H1 (cell line): ENCODE measurements at regions not wholly inside any gene's neighbourhood (a gene's known extent, or its start where the extent isn't known, plus 50 kb on each side); places are given as distances from the start of the nearest gene placed in this dataset.

Source experiments
- CTCF ChIA-PET: fragments of 300-600 bp; sonication (Branson Sonifier 250); formaldehyde crosslinking; loops from one replicate; lab custom pipeline; 2021; ENCODE audit not compliant: partially characterized antibody; lab: Charles Lee
- POLR2A ChIA-PET: fragments of 300-600 bp; sonication (Branson Sonifier 250); formaldehyde crosslinking; loops from one replicate; lab custom pipeline; 2021; ENCODE audit warnings: inconsistent platforms; ENCODE audit not compliant: partially characterized antibody; lab: Charles Lee
- DNase-seq, 2 experiments: peaks; one replicate each; pipeline versions ENCODE4 v3.0.0 to v3.0.0-alpha.2; 2010 to 2022; ENCODE audit warnings: low spot score in 2 of 2, low read depth in 1 of 2, mixed read lengths in 1 of 2
- FAIRE-seq: peaks from 2 replicates; lab custom pipeline; 2011; peaks lifted over from hg19 to GRCh38; lab: Jason Lieb, UNC
- H2AFZ ChIP-seq: 2 replicates; pipeline ENCODE4 v1.8.1; 2012; ENCODE audit warnings: low read length, inconsistent platforms
- H2AK5ac ChIP-seq: 2 replicates; pipeline ENCODE4 v1.6.1; 2013; ENCODE audit warnings: low read depth, low read length
- H2BK120ac ChIP-seq: replicated peaks from 2 replicates; pipeline ENCODE3; 2013; ENCODE audit warnings: low read depth, low read length, inconsistent platforms
- H2BK12ac ChIP-seq: 2 replicates; pipeline ENCODE4 v1.6.1; 2013; ENCODE audit warnings: low read depth, low read length
- H2BK15ac ChIP-seq: 2 replicates; pipeline ENCODE4 v1.6.1; 2013; ENCODE audit warnings: low read length
- H2BK20ac ChIP-seq: 2 replicates; pipeline ENCODE4 v1.6.1; 2013; ENCODE audit warnings: low read length
- H2BK5ac ChIP-seq: 2 replicates; pipeline ENCODE4 v1.6.1; 2013; ENCODE audit warnings: low read depth, low read length
- H3K14ac ChIP-seq: 2 replicates; pipeline ENCODE4 v1.6.1; 2013; ENCODE audit warnings: inconsistent platforms; ENCODE audit not compliant: insufficient read length
- H3K18ac ChIP-seq: 2 replicates; pipeline ENCODE4 v1.6.1; 2013; ENCODE audit warnings: low read length; ENCODE audit errors: extremely low read depth
- H3K23ac ChIP-seq: 2 replicates; pipeline ENCODE4 v1.6.1; 2013; ENCODE audit warnings: inconsistent platforms; ENCODE audit not compliant: insufficient read length
- H3K23me2 ChIP-seq: 2 replicates; pipeline ENCODE4 v1.6.1; 2013; ENCODE audit warnings: low read depth, low read length
- H3K27ac ChIP-seq: 2 replicates; pipeline ENCODE4 v1.6.1; 2011; ENCODE audit warnings: low read depth, low read length, inconsistent platforms
- H3K27me3 ChIP-seq, 4 experiments: replicated peaks in 1 of 4; 1 replicate in 1 of 4; 2 replicates in 3 of 4; pipeline versions ENCODE4 v1.6.1 to v1.8.1; 2011 to 2013; ENCODE audit warnings: low read length in 3 of 4, mild to moderate bottlenecking in 3 of 4, inconsistent platforms in 2 of 4, mixed read lengths in 2 of 4, moderate library complexity in 1 of 4; ENCODE audit not compliant: control insufficient read depth in 3 of 4, insufficient read depth in 3 of 4; ENCODE audit errors: extremely low read depth in 1 of 4
- H3K36me3 ChIP-seq, 4 experiments: 2 replicates each; pipeline versions ENCODE4 v1.6.1 to v1.8.1; 2011 to 2013; ENCODE audit warnings: mild to moderate bottlenecking in 4 of 4, low read length in 3 of 4, moderate library complexity in 2 of 4, control low read depth in 1 of 4, inconsistent platforms in 1 of 4; ENCODE audit not compliant: insufficient read depth in 4 of 4, control insufficient read depth in 2 of 4
- H3K4ac ChIP-seq: replicated peaks from 2 replicates; pipeline ENCODE3; 2013; ENCODE audit warnings: low read length, low read depth, mixed read lengths, inconsistent platforms; ENCODE audit not compliant: insufficient read length
- H3K4me1 ChIP-seq, 4 experiments: replicated peaks in 1 of 4; 1 replicate in 1 of 4; 2 replicates in 3 of 4; pipeline versions ENCODE4 v1.6.1 to v1.8.1; 2011 to 2013; ENCODE audit warnings: low read length in 3 of 4, inconsistent platforms in 2 of 4, mixed read lengths in 1 of 4; ENCODE audit not compliant: insufficient read depth in 4 of 4, control insufficient read depth in 3 of 4
- H3K4me2 ChIP-seq, 2 experiments: 2 replicates each; pipeline versions ENCODE4 v1.6.1 to v1.8.1; 2011 to 2013; ENCODE audit warnings: low read depth in 2 of 2, low read length in 2 of 2, control low read depth in 1 of 2, inconsistent platforms in 1 of 2, mild to moderate bottlenecking in 1 of 2; ENCODE audit not compliant: insufficient read depth in 1 of 2
- H3K4me3 ChIP-seq, 4 experiments: fragments of 200-600, 300-600 bp in 1 of 4; sonication (generic), shearing (Covaris generic), sonication (Bioruptor Twin) in 1 of 4; 2 replicates each; pipeline versions ENCODE4 v1.5.1 to v1.8.1; 2011 to 2016; ENCODE audit warnings: low read length in 4 of 4, low read depth in 3 of 4, control low read depth in 2 of 4, inconsistent platforms in 2 of 4, mild to moderate bottlenecking in 2 of 4, mixed read lengths in 1 of 4, moderate library complexity in 1 of 4; ENCODE audit not compliant: insufficient read depth in 2 of 4; ENCODE audit errors: extremely low read depth in 1 of 4
- H3K56ac ChIP-seq: replicated peaks from 2 replicates; pipeline ENCODE3; 2013; ENCODE audit warnings: low read depth, mild to moderate bottlenecking, mixed read lengths, low read length, inconsistent platforms; ENCODE audit not compliant: insufficient read length
- H3K79me1 ChIP-seq: 2 replicates; pipeline ENCODE4 v1.6.1; 2013; ENCODE audit warnings: low read depth, low read length, control low read depth
- H3K79me2 ChIP-seq, 2 experiments: 2 replicates each; pipeline versions ENCODE4 v1.6.1 to v1.8.1; 2012 to 2013; ENCODE audit warnings: low read length in 2 of 2, mild to moderate bottlenecking in 2 of 2, inconsistent platforms in 1 of 2; ENCODE audit not compliant: insufficient read depth in 2 of 2, control insufficient read depth in 1 of 2
- H3K9ac ChIP-seq, 4 experiments: replicated peaks in 1 of 4; 1 replicate in 1 of 4; 2 replicates in 3 of 4; pipeline versions ENCODE4 v1.6.1 to v1.8.1; 2011 to 2013; ENCODE audit warnings: low read depth in 3 of 4, low read length in 3 of 4, control low read depth in 2 of 4, mild to moderate bottlenecking in 2 of 4, moderate library complexity in 2 of 4, inconsistent platforms in 1 of 4; ENCODE audit errors: extremely low read depth in 1 of 4
- H3K9me3 ChIP-seq, 2 experiments: 2 replicates each; pipeline versions ENCODE4 v1.6.1 to v1.8.1; 2012 to 2013; ENCODE audit warnings: mild to moderate bottlenecking in 2 of 2, moderate library complexity in 2 of 2, control low read depth in 1 of 2, inconsistent platforms in 1 of 2, low read depth in 1 of 2, low read length in 1 of 2, mixed read lengths in 1 of 2; ENCODE audit not compliant: insufficient read depth in 2 of 2
- H4K20me1 ChIP-seq, 2 experiments: replicated peaks in 1 of 2; 2 replicates each; pipeline versions ENCODE3 to v1.8.1; 2011 to 2013; ENCODE audit warnings: inconsistent platforms in 2 of 2, low read length in 2 of 2, mild to moderate bottlenecking in 1 of 2; ENCODE audit not compliant: insufficient read depth in 2 of 2, control insufficient read depth in 1 of 2
- H4K5ac ChIP-seq: 2 replicates; pipeline ENCODE4 v1.6.1; 2013; ENCODE audit warnings: low read length, low read depth, mixed read lengths, inconsistent platforms; ENCODE audit not compliant: insufficient read length
- H4K8ac ChIP-seq: 2 replicates; pipeline ENCODE4 v1.8.0; 2013; ENCODE audit warnings: mild to moderate bottlenecking, moderate library complexity, low read length, inconsistent platforms; ENCODE audit not compliant: insufficient read depth; ENCODE audit errors: extremely low read depth
- H4K91ac ChIP-seq: replicated peaks from 2 replicates; pipeline ENCODE3; 2013; ENCODE audit warnings: low read length, mixed read lengths, inconsistent platforms; ENCODE audit not compliant: insufficient read length
- CHD2 ChIP-seq: IDR thresholded peaks from 2 replicates; pipeline ENCODE4 v1.6.1; 2012; ENCODE audit warnings: low read length, improper control_type of control experiment
- ZNF274 ChIP-seq: IDR thresholded peaks from 2 replicates; pipeline ENCODE4 v1.7.0; 2012; ENCODE audit warnings: low read length, borderline replicate concordance; ENCODE audit errors: extremely low read depth
- WGBS, 2 experiments: shearing (Covaris generic) in 1 of 2; methylation state at CpG; one replicate each; pipeline versions ENCODE4 v1.1.6 to v1.1.7; 2013 to 2015; ENCODE audit warnings: low lambda C conversion rate in 2 of 2, mixed read lengths in 2 of 2, inconsistent platforms in 1 of 2, low coverage in 1 of 2, missing lambda C conversion rate in 1 of 2; ENCODE audit not compliant: insufficient replicate concordance in 2 of 2, insufficient coverage in 1 of 2, insufficient read length in 1 of 2; ENCODE audit errors: extremely low coverage in 1 of 2, missing lambda C conversion rate in 1 of 2; 5-methylcytosine and 5-hydroxymethylcytosine counted together

GRCh38 chr13:34667286-34668218 is 274.5 kb upstream of the NBEA start:
- FAIRE-seq = no peak
- WGBS, 2 experiments = 87% methylated on average over 11 of the region's 11 CpGs; no CpG with 5 or more reads in 1 of the 2 experiments
- TF ChIP-seq ZNF274 = no peak
- TF ChIP-seq CHD2 = no peak

More at GRCh38 chr13:34667286-34668218, 274.5 kb upstream of the NBEA start:
- no peak overlapping the region for H3K4me2 ChIP-seq
- no peak overlapping the region for H2BK120ac ChIP-seq
- no peak overlapping the region for H4K5ac ChIP-seq
- no peak overlapping the region for H4K8ac ChIP-seq
- no peak overlapping the region for H2AFZ ChIP-seq
- H3K23ac ChIP-seq = no peak overlapping the region
- no peak overlapping the region for H2BK5ac ChIP-seq
- no peak overlapping the region for H2AK5ac ChIP-seq
- H3K14ac ChIP-seq = no peak overlapping the region
- H3K56ac ChIP-seq = no peak overlapping the region
- CTCF ChIA-PET = interaction anchor here (0.8 kb wide), 2 partner anchors 49 to 179 kb away, joined by 3 read pairs; no protein-coding TSS in a partner anchor
- no peak overlapping the region for H3K4me3 ChIP-seq
- no peak overlapping the region for H2BK20ac ChIP-seq
- H3K4me1 ChIP-seq = no peaks in the 10 kb centered on the region
- H3K23me2 ChIP-seq = no peaks in the 10 kb centered on the region
- H3K79me1 ChIP-seq = no peaks in the 10 kb centered on the region
- H3K4ac ChIP-seq = no peak overlapping the region
- H3K9ac ChIP-seq = no peak overlapping the region
- no peak for DNase-seq
- H2BK15ac ChIP-seq = no peak overlapping the region
- H3K79me2 ChIP-seq = no peaks in the 10 kb centered on the region
- no peaks in the 10 kb centered on the region for H4K20me1 ChIP-seq
- no peak overlapping the region for H2BK12ac ChIP-seq
- no peak overlapping the region for H4K91ac ChIP-seq
- no peak overlapping the region for H3K27ac ChIP-seq
- peaks cover 0 to 1% (median 0%) of the 10 kb centered on the region in 4 experiments; a peak in 2 of 7 replicates for H3K27me3 ChIP-seq
- no peak overlapping the region for H3K18ac ChIP-seq
- H3K9me3 ChIP-seq = no peaks in the 10 kb centered on the region
- POLR2A ChIA-PET = no interaction called here
- H3K36me3 ChIP-seq = no peaks in the 10 kb centered on the region; a peak in 1 of 8 replicates
